Epithelial cell of proximal tubule (primary cell): ENCODE measurements at regions not wholly inside any gene's neighbourhood (a gene's known extent, or its start where the extent isn't known, plus 50 kb on each side); places are given as distances from the start of the nearest gene placed in this dataset.

Experiments
- DNase-seq: peaks from one replicate; pipeline ENCODE4 v3.0.0-alpha.2; 2011; ENCODE audit warnings: low read depth
- H3K4me3 ChIP-seq: 2 replicates; pipeline ENCODE4 v1.5.1; 2011; ENCODE audit warnings: low read depth, mild to moderate bottlenecking, low read length
- CTCF ChIP-seq: conservative IDR thresholded peaks from 2 replicates; pipeline ENCODE4 v1.5.1; 2012; ENCODE audit warnings: low read depth, mild to moderate bottlenecking, low read length

- no peak overlapping the region for H3K4me3 ChIP-seq
- no peak for DNase-seq
- TF ChIP-seq CTCF = no peak
Observed at GRCh38 chr3:130293247-130293646, 52.2 kb upstream of the COL6A5 start.
